ENCODE measurements at regions not wholly inside any gene's neighbourhood (a gene's known extent, or its start where the extent isn't known, plus 50 kb on each side); places are given as distances from the start of the nearest gene placed in this dataset.

GRCh38 chr10:78401624-78402367 lies 368.1 kb downstream of the RPS24 start:
- no peak for DNase-seq

- no peak for DNase-seq
Observed at GRCh38 chr10:78402591-78402990, 368.9 kb downstream of the RPS24 start.

- DNase-seq, result no peak
Observed at GRCh38 chr10:78403781-78404180, 370.1 kb downstream of the RPS24 start.

- no peak for DNase-seq
Observed at GRCh38 chr10:78404296-78404695, 370.6 kb downstream of the RPS24 start.

GRCh38 chr10:78405231-78405630 lies 371.6 kb downstream of the RPS24 start:
- no peak for DNase-seq

- DNase-seq, result no peak
Observed at GRCh38 chr10:78405736-78406135, 372.1 kb downstream of the RPS24 start.

GRCh38 chr10:78406648-78407008 lies 373.0 kb downstream of the RPS24 start:
- no peak for DNase-seq

GRCh38 chr10:78407009-78407711 lies 373.5 kb downstream of the RPS24 start:
- DNase-seq, result peak; percentile 89

- no peak for DNase-seq
Observed at GRCh38 chr10:78407966-78408365, 374.3 kb downstream of the RPS24 start.

GRCh38 chr10:78408671-78409472 lies 375.2 kb downstream of the RPS24 start:
- DNase-seq, result no peak

- DNase-seq, result no peak
Observed at GRCh38 chr10:78410046-78410965, 376.6 kb downstream of the RPS24 start.

GRCh38 chr10:78411716-78412115 lies 378.1 kb downstream of the RPS24 start:
- DNase-seq, result no peak

GRCh38 chr10:78412605-78413004 lies 378.9 kb downstream of the RPS24 start:
- no peak for DNase-seq

- DNase-seq, result no peak
Observed at GRCh38 chr10:78413076-78414055, 379.7 kb downstream of the RPS24 start.

- no peak for DNase-seq
Observed at GRCh38 chr10:78414380-78414779, 380.7 kb downstream of the RPS24 start.

- DNase-seq, result no peak
Observed at GRCh38 chr10:78415111-78415510, 381.4 kb downstream of the RPS24 start.

GRCh38 chr10:78416031-78417011 lies 382.7 kb downstream of the RPS24 start:
- DNase-seq, result no peak

GRCh38 chr10:78417425-78418370 lies 384.0 kb downstream of the RPS24 start:
- no peak for DNase-seq

Data from NCI-H1436 (cell line).